ENCODE measurements at regions not wholly inside any gene's neighbourhood (a gene's known extent, or its start where the extent isn't known, plus 50 kb on each side); places are given as distances from the start of the nearest gene placed in this dataset.
A peak's percentile ranks its signal among the peaks of the same experiment; 100 is the strongest.
"Not testable (repeated sequence)": the region's sequence is repeated elsewhere in the genome, so short reads cannot be mapped to it uniquely, and the experiment has no call there.

- no peak overlapping the region for H3K4me3 ChIP-seq
- TF ChIP-seq CTCF (IDR thresholded peaks at IDR 0.05) (no peak), POLR2A (IDR thresholded peaks at IDR 0.05) (no peak)
- H3K27ac ChIP-seq = no peak overlapping the region
- no peak for DNase-seq
- no peaks in the 10 kb centered on the region for H3K9me3 ChIP-seq
- WGBS, 2 donors = 78 to 80% methylated on average over 8 of the region's 8 CpGs
- intact Hi-C loops (cut with DNase I; ENCODE audit: low total_unique reads) = no loop called here
- no peaks in the 10 kb centered on the region for H3K27me3 ChIP-seq
- no peaks in the 10 kb centered on the region for H3K4me1 ChIP-seq
- no peaks in the 10 kb centered on the region for H3K36me3 ChIP-seq (ENCODE audit: low read depth, missing control alignments)
Observed at GRCh38 chr16:52921104-52921503, 131.6 kb downstream of the CHD9NB start.

DNA sequence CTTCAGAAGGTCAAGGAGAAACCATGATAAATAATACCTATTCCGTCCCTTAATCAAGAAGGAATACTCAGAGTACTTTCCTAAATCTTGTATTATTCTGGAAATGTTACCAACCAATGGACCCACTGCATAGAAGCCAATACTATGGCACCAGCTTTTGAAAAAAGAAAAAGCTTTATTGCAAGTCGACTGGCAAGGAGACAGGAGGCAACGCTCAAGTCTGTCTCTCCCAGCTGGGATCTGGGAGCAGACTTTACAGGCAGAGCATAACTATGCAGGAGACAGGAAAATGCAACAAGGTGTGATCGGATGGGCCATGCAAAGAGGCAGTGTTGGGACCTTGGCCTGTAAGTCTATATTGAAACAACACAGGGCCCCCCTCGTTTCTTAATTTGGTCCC is 132.4 kb downstream of the CHD9NB start:
- no peaks in the 10 kb centered on the region for H3K27me3 ChIP-seq
- no peak overlapping the region for H3K27ac ChIP-seq
- WGBS, 2 donors = 64 to 68% methylated on average over 5 of the region's 5 CpGs
- intact Hi-C loops (cut with DNase I; ENCODE audit: low total_unique reads) = no loop called here
- H3K36me3 ChIP-seq (ENCODE audit: low read depth, missing control alignments) = no peaks in the 10 kb centered on the region
- H3K4me1 ChIP-seq = no peaks in the 10 kb centered on the region
- no peaks in the 10 kb centered on the region for H3K9me3 ChIP-seq
- no peak for DNase-seq
- H3K4me3 ChIP-seq = no peak overlapping the region
- TF ChIP-seq CTCF (IDR thresholded peaks at IDR 0.05) (no peak), POLR2A (IDR thresholded peaks at IDR 0.05) (no peak)

GRCh38 chr16:52914428-52914827 is 138.3 kb downstream of the CHD9NB start:
- no peak for DNase-seq
- Histone ChIP-seq H3K4me1 (no peaks in the 10 kb centered on the region), H3K36me3 (ENCODE audit: low read depth, missing control alignments) (no peaks in the 10 kb centered on the region), H3K27ac (no peak overlapping the region), H3K27me3 (no peaks in the 10 kb centered on the region), H3K9me3 (no peaks in the 10 kb centered on the region), H3K4me3 (no peak overlapping the region)
- 67 to 83% methylated on average over 1 to 2 of the region's 2 CpGs for WGBS, 2 donors
- TF ChIP-seq POLR2A (IDR thresholded peaks at IDR 0.05) (no peak), CTCF (IDR thresholded peaks at IDR 0.05) (no peak)
- intact Hi-C loops (cut with DNase I; ENCODE audit: low total_unique reads) = no loop called here

DNA sequence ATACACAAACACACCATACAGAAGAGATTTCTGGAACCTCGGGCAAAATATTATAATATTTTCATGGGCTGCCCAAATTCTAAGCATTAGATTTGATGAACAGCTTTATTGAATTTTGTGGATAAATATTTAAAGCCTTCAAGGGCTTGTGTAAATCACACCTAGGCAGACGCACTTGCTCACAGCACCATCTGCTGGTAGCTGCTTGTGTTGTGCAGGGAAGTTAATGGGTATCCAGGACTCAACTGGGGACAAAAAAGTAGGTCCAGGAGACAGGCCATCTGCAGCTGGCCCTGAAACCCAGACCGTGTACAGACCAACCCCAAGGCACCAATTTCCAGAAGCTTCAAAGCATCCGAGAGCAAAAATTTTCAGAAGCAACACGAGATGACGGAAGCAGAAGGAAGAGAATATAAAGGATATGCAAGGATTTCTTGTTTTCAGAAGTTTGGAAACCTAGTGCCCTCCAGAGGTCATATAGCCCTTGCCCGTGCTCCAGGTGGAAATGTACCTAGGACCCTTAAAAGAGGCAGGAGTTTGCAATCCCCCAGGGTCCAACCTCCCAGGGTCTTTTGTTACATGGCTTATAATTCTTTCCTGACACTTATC is 140.0 kb downstream of the CHD9NB start:
- intact Hi-C loops (cut with DNase I; ENCODE audit: low total_unique reads) = no loop called here
- Histone ChIP-seq H3K9me3 (no peaks in the 10 kb centered on the region), H3K36me3 (ENCODE audit: low read depth, missing control alignments) (no peaks in the 10 kb centered on the region), H3K4me3 (no peak overlapping the region), H3K27me3 (no peaks in the 10 kb centered on the region), H3K4me1 (no peaks in the 10 kb centered on the region), H3K27ac (no peak overlapping the region)
- 24 to 31% methylated on average over 7 of the region's 7 CpGs for WGBS, 2 donors
- DNase-seq = peak; percentile 74
- TF ChIP-seq CTCF (IDR thresholded peaks at IDR 0.05) = peak in 2 of 3 experiments; percentile 44 to 61
- TF ChIP-seq POLR2A (IDR thresholded peaks at IDR 0.05) = no peak

- H3K27me3 ChIP-seq; intact Hi-C loops (cut with DNase I; ENCODE audit: low total_unique reads); DNase-seq; H3K36me3 ChIP-seq (ENCODE audit: low read depth, missing control alignments); H3K4me3 ChIP-seq; H3K4me1 ChIP-seq; H3K27ac ChIP-seq; H3K9me3 ChIP-seq: not testable (repeated sequence)
- WGBS, 2 donors = 82 to 83% methylated on average over 6 of the region's 6 CpGs
Observed at GRCh38 chr16:52908057-52908456, 144.6 kb downstream of the CHD9NB start.

Data from testis (tissue), 2 donors.